K562 (cell line): ENCODE measurements at regions not wholly inside any gene's neighbourhood (a gene's known extent, or its start where the extent isn't known, plus 50 kb on each side); places are given as distances from the start of the nearest gene placed in this dataset.

Experiments
- ATAC-seq: fragments of 200-7000 bp; cut with Tn5 transposase; 3 replicates; pipeline ENCODE4 v1.9.1; 2020; ENCODE audit warnings: moderate library complexity
- BruUV-seq: library from RNA; stranded (reverse); fragments of 400-500 nt; replicated peaks from 2 replicates; lab custom pipeline; 2021; lab: Mats Ljungman, UMichigan
- CTCF ChIA-PET: fragments of 300-600 bp; formaldehyde crosslinking; extraction: SDS; loops from one replicate; lab custom pipeline; 2021; ENCODE audit warnings: low intra/inter-chr PET ratio; lab: Yijun Ruan, JAX
- POLR2A ChIA-PET: fragments of 300-600, 350-650 bp; sonication (Branson Sonifier 250); formaldehyde crosslinking; extraction: SDS; loops from one replicate; lab custom pipeline; 2021; ENCODE audit warnings: antibody characterized with exemption, inconsistent platforms; lab: Yijun Ruan, JAX
- DNase-seq, 4 experiments: peaks; one replicate each; pipeline versions ENCODE4 v3.0.0 to v3.0.0-alpha.2; 2011 to 2018; ENCODE audit warnings: low spot score in 3 of 4, mixed read lengths in 3 of 4; ENCODE audit errors: extremely low read depth in 1 of 4
- FAIRE-seq: peaks from 2 replicates; lab custom pipeline; 2011; peaks lifted over from hg19 to GRCh38; lab: Jason Lieb, UNC
- H2AFZ ChIP-seq: 2 replicates; pipeline ENCODE4 v1.6.0; 2011; ENCODE audit warnings: low read depth, low read length, control low read depth, inconsistent platforms
- H3K27ac ChIP-seq: fragments of 200-600 bp; 3 replicates; pipeline ENCODE4 v1.8.0; 2011; ENCODE audit warnings: low read depth, mild to moderate bottlenecking, control low read depth, inconsistent platforms, low read length, moderate library complexity, mixed read lengths; ENCODE audit errors: extremely low read depth
- H3K27me3 ChIP-seq, 2 experiments: fragments of 300-600 bp in 1 of 2; 2 replicates in 1 of 2; 3 replicates in 1 of 2; pipeline versions ENCODE4 v1.6.0 to v1.8.0; 2011; ENCODE audit warnings: inconsistent platforms in 2 of 2, low read length in 2 of 2, mild to moderate bottlenecking in 1 of 2, mixed read lengths in 1 of 2, moderate library complexity in 1 of 2; ENCODE audit not compliant: control insufficient read depth in 2 of 2, insufficient read depth in 2 of 2
- H3K36me3 ChIP-seq: fragments of 300-600 bp; 3 replicates; pipeline ENCODE4 v1.8.0; 2011; ENCODE audit warnings: mild to moderate bottlenecking, low read length, inconsistent platforms; ENCODE audit not compliant: control insufficient read depth, insufficient read depth
- H3K4me1 ChIP-seq, 2 experiments: fragments of 200-600 bp in 1 of 2; replicated peaks in 1 of 2; 2 replicates in 1 of 2; 3 replicates in 1 of 2; pipeline versions ENCODE4 v1.5.1 to v1.8.0; 2011; ENCODE audit warnings: inconsistent platforms in 2 of 2, low read length in 2 of 2, mild to moderate bottlenecking in 1 of 2, mixed read lengths in 1 of 2, moderate library complexity in 1 of 2; ENCODE audit not compliant: control insufficient read depth in 2 of 2, insufficient read depth in 2 of 2
- H3K4me2 ChIP-seq: 2 replicates; pipeline ENCODE4 v1.6.1; 2011; ENCODE audit warnings: low read length, control low read depth, inconsistent platforms, mixed read lengths; ENCODE audit not compliant: insufficient read depth
- H3K4me3 ChIP-seq: fragments of 200-600 bp; sonication (generic), shearing (Covaris generic); 2 replicates; pipeline ENCODE4 v1.5.1; 2016; ENCODE audit warnings: control low read depth, inconsistent platforms
- H3K79me2 ChIP-seq: fragments of 200-600 bp; 3 replicates; pipeline ENCODE4 v1.8.0; 2011; ENCODE audit warnings: low read length, inconsistent platforms; ENCODE audit not compliant: control insufficient read depth, insufficient read depth
- H3K9ac ChIP-seq, 2 experiments: 2 replicates each; pipeline versions ENCODE4 v1.6.0 to v1.6.1; 2011; ENCODE audit warnings: low read depth in 2 of 2, low read length in 2 of 2, control low read depth in 1 of 2, inconsistent platforms in 1 of 2, mild to moderate bottlenecking in 1 of 2, mixed read lengths in 1 of 2; ENCODE audit not compliant: insufficient read depth in 1 of 2
- H3K9me1 ChIP-seq: one replicate; pipeline ENCODE4 v1.6.0; 2011; ENCODE audit warnings: inconsistent platforms, mild to moderate bottlenecking, low read length, moderate library complexity; ENCODE audit not compliant: control insufficient read depth, insufficient read depth
- H3K9me3 ChIP-seq: replicated peaks from 2 replicates; pipeline ENCODE4 v1.5.1; 2011; ENCODE audit warnings: low read depth, low read length, inconsistent platforms; ENCODE audit not compliant: control insufficient read depth, insufficient read depth
- H4K20me1 ChIP-seq: replicated peaks from 2 replicates; pipeline ENCODE4 v1.6.1; 2011; ENCODE audit warnings: low read length, inconsistent platforms, mixed read lengths; ENCODE audit not compliant: control insufficient read depth, insufficient read depth
- CREB5 ChIP-seq: fragments of 250-450 bp; sonication (Bioruptor Pico); IDR thresholded peaks from 2 replicates; pipeline ENCODE4 v1.5.0; 2020; ENCODE audit warnings: mild to moderate bottlenecking
- DPF2 ChIP-seq: fragments of 450-650 bp; IDR thresholded peaks from 2 replicates; pipeline ENCODE4 v1.6.1; 2016
- FOXA1 ChIP-seq: fragments of 450-650 bp; IDR thresholded peaks from 2 replicates; pipeline ENCODE4 v1.6.1; 2016; ENCODE audit warnings: mild to moderate bottlenecking, borderline replicate concordance
- ILF3 ChIP-seq: fragments of 450-650 bp; IDR thresholded peaks from 2 replicates; pipeline ENCODE4 v1.6.1; 2018; ENCODE audit warnings: antibody characterized with exemption, mild to moderate bottlenecking, moderate library complexity, borderline replicate concordance
- MAFF ChIP-seq: IDR thresholded peaks from 2 replicates; pipeline ENCODE4 v1.6.1; 2012; ENCODE audit warnings: low read length, improper control_type of control experiment
- MYBL2 ChIP-seq, 2 experiments: fragments of 450-650 bp in 1 of 2; sonication (generic) in 1 of 2; formaldehyde crosslinking in 1 of 2; IDR thresholded peaks; 2 replicates each; pipeline versions ENCODE4 v1.6.1 to v1.8.1; 2017 to 2022; ENCODE audit warnings: borderline replicate concordance in 1 of 2, inconsistent platforms in 1 of 2, low read depth in 1 of 2, mild to moderate bottlenecking in 1 of 2, missing genetic modification reagents in 1 of 2, moderate library complexity in 1 of 2
- PPARD ChIP-seq: fragments of 250-450 bp; sonication (Bioruptor Pico); IDR thresholded peaks from 2 replicates; pipeline ENCODE4 v1.8.0; 2022; ENCODE audit warnings: inconsistent platforms, mild to moderate bottlenecking, moderate library complexity
- SIRT6 ChIP-seq: IDR thresholded peaks from one replicate; pipeline ENCODE4 v1.6.1; 2012; ENCODE audit warnings: low read depth, mild to moderate bottlenecking, control low read depth, inconsistent platforms, low read length, moderate library complexity
- USF2 ChIP-seq: sonication (generic); formaldehyde crosslinking; IDR thresholded peaks from 2 replicates; pipeline ENCODE4 v1.5.0; 2020; ENCODE audit warnings: missing genetic modification reagents
- ZSCAN32 ChIP-seq: fragments of 450-650 bp; formaldehyde crosslinking; IDR thresholded peaks from 2 replicates; pipeline ENCODE4 v1.4.0; 2020; ENCODE audit warnings: mild to moderate bottlenecking, moderate library complexity
- ZZZ3 ChIP-seq: fragments of 450-650 bp; IDR thresholded peaks from 2 replicates; pipeline ENCODE4 v1.6.1; 2016; ENCODE audit warnings: antibody characterized with exemption, mild to moderate bottlenecking, moderate library complexity
- WGBS: fragments of 100-300 bp; shearing (Covaris generic); methylation state at CpG from one replicate; pipeline ENCODE4 v1.1.6; 2016; ENCODE audit warnings: low coverage, mixed read lengths; ENCODE audit not compliant: insufficient coverage; ENCODE audit errors: missing lambda C conversion rate; 5-methylcytosine and 5-hydroxymethylcytosine counted together
- in situ Hi-C: fragments of 300-500 bp; cut with MboI; formaldehyde crosslinking; loops from 4 replicates; pipeline ENCODE4 v1.15.0; 2018; ENCODE audit warnings: inconsistent platforms, mixed read lengths
- intact Hi-C: fragments of 100-400 bp; cut with micrococcal nuclease; formaldehyde crosslinking; loops from 2 replicates; pipeline ENCODE4 v1.14.2; 2022
- TF ChIP-seq, protein P1 (sequence below): sonication (generic); formaldehyde crosslinking; IDR thresholded peaks from 2 replicates; pipeline ENCODE4 v1.9.0; 2022; ENCODE audit warnings: mild to moderate bottlenecking, missing genetic modification reagents
- TF ChIP-seq, protein P2 (sequence below): fragments of 200-800 bp; sonication (Bioruptor generic); IDR thresholded peaks from 2 replicates; pipeline ENCODE4 v1.6.1; 2017; ENCODE audit warnings: missing genetic modification characterization, missing compliant biosample characterization
- TF ChIP-seq, protein P3 (sequence below): fragments of 250-450 bp; sonication (Bioruptor Pico); IDR thresholded peaks from 2 replicates; pipeline ENCODE4 v1.8.0; 2021; ENCODE audit warnings: moderate library complexity, mild to moderate bottlenecking, inconsistent platforms

DNA sequence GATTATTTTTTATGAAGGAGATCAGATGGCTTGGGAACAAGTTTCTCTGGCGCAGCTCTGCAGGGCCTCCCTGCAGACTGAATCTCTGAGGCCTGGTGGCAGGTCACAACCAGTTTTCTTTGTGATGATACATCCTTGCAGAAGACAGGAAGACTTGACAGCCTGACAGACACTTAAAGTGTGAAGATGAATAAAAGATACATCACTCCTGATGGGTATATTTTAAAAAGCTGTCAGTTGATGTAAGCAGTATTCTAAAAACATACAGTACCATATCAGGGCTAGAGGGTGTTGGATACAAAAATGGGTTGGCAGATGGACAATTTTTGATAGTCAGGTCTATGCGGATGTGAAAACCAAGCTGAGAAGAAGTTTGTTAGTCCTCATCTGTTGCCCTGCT, 239.5 kb downstream of the LHFPL1 start:
- POLR2A ChIA-PET, result interaction anchor here (0.6 kb wide), 1 partner anchor 225 kb away, joined by 4 read pairs; no protein-coding TSS in a partner anchor
- WGBS, result 0% methylated on average over 2 of the region's 2 CpGs
- in situ Hi-C loops, result no loop called here

GRCh38 chrX:112424166-112424565, 255.6 kb downstream of the LHFPL1 start:
- DNase-seq, result no peak
- Histone ChIP-seq H3K27ac (no peak overlapping the region), H3K4me1 (no peaks in the 10 kb centered on the region), H3K9me3 (no peaks in the 10 kb centered on the region), H4K20me1 (no peaks in the 10 kb centered on the region), H2AFZ (no peak overlapping the region), H3K36me3 (no peaks in the 10 kb centered on the region), H3K4me2 (no peak overlapping the region), H3K9ac (no peak overlapping the region), H3K79me2 (no peaks in the 10 kb centered on the region), H3K4me3 (no peak overlapping the region), H3K27me3 (no peaks in the 10 kb centered on the region), H3K9me1 (no peaks in the 10 kb centered on the region)
- no peak for ATAC-seq
- ChIA-PET CTCF (no interaction called here), POLR2A (no interaction called here)
- in situ Hi-C loops (no loop called here), intact Hi-C loops (no loop called here)
- FAIRE-seq, result no peak
- no TSS peak for BruUV-seq
- 0% methylated on average over 1 of the region's 1 CpG for WGBS
- no peak for TF ChIP-seq FOXA1
- TF ChIP-seq USF2 (CRISPR knock-in tag), result no peak
- no peak for TF ChIP-seq PPARD (CRISPR knock-in tag)
- no peak for TF ChIP-seq MYBL2 (IDR thresholded peaks at IDR 0.05; ENCODE audit: low read depth)
- TF ChIP-seq MYBL2 (CRISPR knock-in tag; IDR thresholded peaks at IDR 0.05; ENCODE audit: borderline replicate concordance), result no peak
- TF ChIP-seq, protein P1, sequence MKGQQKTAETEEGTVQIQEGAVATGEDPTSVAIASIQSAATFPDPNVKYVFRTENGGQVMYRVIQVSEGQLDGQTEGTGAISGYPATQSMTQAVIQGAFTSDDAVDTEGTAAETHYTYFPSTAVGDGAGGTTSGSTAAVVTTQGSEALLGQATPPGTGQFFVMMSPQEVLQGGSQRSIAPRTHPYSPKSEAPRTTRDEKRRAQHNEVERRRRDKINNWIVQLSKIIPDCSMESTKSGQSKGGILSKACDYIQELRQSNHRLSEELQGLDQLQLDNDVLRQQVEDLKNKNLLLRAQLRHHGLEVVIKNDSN (CRISPR knock-in tag), result no peak
- TF ChIP-seq SIRT6, result no peak
- TF ChIP-seq, protein P2, sequence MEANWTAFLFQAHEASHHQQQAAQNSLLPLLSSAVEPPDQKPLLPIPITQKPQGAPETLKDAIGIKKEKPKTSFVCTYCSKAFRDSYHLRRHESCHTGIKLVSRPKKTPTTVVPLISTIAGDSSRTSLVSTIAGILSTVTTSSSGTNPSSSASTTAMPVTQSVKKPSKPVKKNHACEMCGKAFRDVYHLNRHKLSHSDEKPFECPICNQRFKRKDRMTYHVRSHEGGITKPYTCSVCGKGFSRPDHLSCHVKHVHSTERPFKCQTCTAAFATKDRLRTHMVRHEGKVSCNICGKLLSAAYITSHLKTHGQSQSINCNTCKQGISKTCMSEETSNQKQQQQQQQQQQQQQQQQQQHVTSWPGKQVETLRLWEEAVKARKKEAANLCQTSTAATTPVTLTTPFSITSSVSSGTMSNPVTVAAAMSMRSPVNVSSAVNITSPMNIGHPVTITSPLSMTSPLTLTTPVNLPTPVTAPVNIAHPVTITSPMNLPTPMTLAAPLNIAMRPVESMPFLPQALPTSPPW, result no peak
- TF ChIP-seq CREB5 (CRISPR knock-in tag), result no peak
- TF ChIP-seq, protein P3, sequence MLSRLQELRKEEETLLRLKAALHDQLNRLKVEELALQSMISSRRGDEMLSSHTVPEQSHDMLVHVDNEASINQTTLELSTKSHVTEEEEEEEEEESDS, result no peak
- no peak for TF ChIP-seq ILF3

More for the DNA sequence above, 239.5 kb downstream of the LHFPL1 start:
- no TSS peak for BruUV-seq
- no peak overlapping the region for H3K27ac ChIP-seq
- no peaks in the 10 kb centered on the region for H3K36me3 ChIP-seq
- DNase-seq, result no peak
- H3K27me3 ChIP-seq, result no peaks in the 10 kb centered on the region
- no peak overlapping the region for H3K9ac ChIP-seq
- H3K79me2 ChIP-seq, result no peaks in the 10 kb centered on the region
- CTCF ChIA-PET, result no interaction called here
- no peak overlapping the region for H2AFZ ChIP-seq
- no peak for ATAC-seq
- no peak overlapping the region for H3K4me3 ChIP-seq
- H3K9me1 ChIP-seq, result no peaks in the 10 kb centered on the region
- H3K9me3 ChIP-seq, result no peaks in the 10 kb centered on the region
- intact Hi-C loops, result no loop called here
- no peak for FAIRE-seq
- TF ChIP-seq MAFF, result no peak
- TF ChIP-seq DPF2, result no peak
- TF ChIP-seq ZSCAN32 (CRISPR knock-in tag), result no peak
- no peak for TF ChIP-seq ZZZ3
- H3K4me1 ChIP-seq, result no peaks in the 10 kb centered on the region
- no peak overlapping the region for H3K4me2 ChIP-seq
- no peaks in the 10 kb centered on the region for H4K20me1 ChIP-seq
